ENCODE measurements at regions not wholly inside any gene's neighbourhood (a gene's known extent, or its start where the extent isn't known, plus 50 kb on each side); places are given as distances from the start of the nearest gene placed in this dataset.

DNA sequence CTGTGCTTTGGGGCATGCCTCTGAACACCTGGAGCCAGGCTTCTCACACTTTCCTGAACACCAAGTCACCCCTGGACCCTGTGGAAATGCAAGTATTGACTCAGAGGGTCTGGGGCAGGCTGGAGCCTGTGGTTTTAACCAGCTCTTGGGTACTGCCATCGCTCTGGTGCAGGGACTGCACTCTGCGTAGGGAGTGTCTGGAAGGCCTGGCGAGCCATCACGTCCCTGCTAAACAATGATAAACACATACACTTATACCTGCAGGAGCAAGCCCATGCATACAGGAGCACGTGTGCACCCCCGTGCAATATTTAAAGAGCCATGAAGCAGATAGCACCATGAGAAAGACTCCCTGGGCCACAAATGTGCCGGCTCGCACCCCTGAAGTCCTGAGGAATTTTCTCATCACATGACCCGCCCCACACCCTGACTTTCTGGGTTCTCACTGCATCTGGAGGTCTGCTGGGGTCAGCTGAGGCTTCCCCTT lies 267.7 kb downstream of the GADD45G start:
- ChIA-PET POLR2A (no interaction called here), CTCF (no interaction called here)
- Histone ChIP-seq H4K20me1 (ENCODE audit: insufficient read depth) (no peaks in the 10 kb centered on the region), H3K36me3 (replicated peaks in 1 of 2; ENCODE audit: control insufficient read depth in 1 of 2, insufficient read depth in 2 of 2, low read length in 1 of 2) (no peaks in the 10 kb centered on the region), H2AFZ (ENCODE audit: low read depth) (no peak overlapping the region), H3K4me1 (ENCODE audit: control insufficient read depth in 1 of 2, insufficient read depth in 2 of 2, low read depth in 1 of 2, low read length in 1 of 2) (peaks cover 0 to 19% of the 10 kb centered on the region in 2 experiments; a peak in 1 of 4 replicates), H3K27me3 (ENCODE audit: insufficient read depth) (no peaks in the 10 kb centered on the region), H3K4me3 (ENCODE audit: low read depth in 2 of 2, low read length in 1 of 2) (no peak overlapping the region), H3K27ac (ENCODE audit: low read depth in 2 of 2, low read length in 1 of 2) (no peak overlapping the region), H3K9me3 (no peaks in the 10 kb centered on the region), H3F3A (replicated peaks; ENCODE audit: insufficient read depth) (no peaks in the 10 kb centered on the region), H3K9ac (no peak overlapping the region), H3K9me2 (no peaks in the 10 kb centered on the region), H3K4me2 (no peak overlapping the region), H3K79me2 (ENCODE audit: insufficient read depth) (no peaks in the 10 kb centered on the region)
- no peak for DNase-seq
- TF ChIP-seq SMC3 (IDR thresholded peaks at IDR 0.05; ENCODE audit: low read depth, low read length) (no peak), ELF1 (IDR thresholded peaks at IDR 0.05) (no peak), RFX5 (IDR thresholded peaks at IDR 0.05; ENCODE audit: low read length) (no peak), RCOR1 (IDR thresholded peaks at IDR 0.05; ENCODE audit: low read length) (no peak), RXRA (IDR thresholded peaks at IDR 0.05; ENCODE audit: borderline replicate concordance, low read depth) (no peak), RAD21 (IDR thresholded peaks at IDR 0.05; ENCODE audit: low read length) (no peak), MXI1 (IDR thresholded peaks at IDR 0.05; ENCODE audit: low read depth, low read length) (no peak), FOXJ3 (CRISPR knock-in tag; IDR thresholded peaks at IDR 0.05) (no peak)
- TF ChIP-seq, protein P1, sequence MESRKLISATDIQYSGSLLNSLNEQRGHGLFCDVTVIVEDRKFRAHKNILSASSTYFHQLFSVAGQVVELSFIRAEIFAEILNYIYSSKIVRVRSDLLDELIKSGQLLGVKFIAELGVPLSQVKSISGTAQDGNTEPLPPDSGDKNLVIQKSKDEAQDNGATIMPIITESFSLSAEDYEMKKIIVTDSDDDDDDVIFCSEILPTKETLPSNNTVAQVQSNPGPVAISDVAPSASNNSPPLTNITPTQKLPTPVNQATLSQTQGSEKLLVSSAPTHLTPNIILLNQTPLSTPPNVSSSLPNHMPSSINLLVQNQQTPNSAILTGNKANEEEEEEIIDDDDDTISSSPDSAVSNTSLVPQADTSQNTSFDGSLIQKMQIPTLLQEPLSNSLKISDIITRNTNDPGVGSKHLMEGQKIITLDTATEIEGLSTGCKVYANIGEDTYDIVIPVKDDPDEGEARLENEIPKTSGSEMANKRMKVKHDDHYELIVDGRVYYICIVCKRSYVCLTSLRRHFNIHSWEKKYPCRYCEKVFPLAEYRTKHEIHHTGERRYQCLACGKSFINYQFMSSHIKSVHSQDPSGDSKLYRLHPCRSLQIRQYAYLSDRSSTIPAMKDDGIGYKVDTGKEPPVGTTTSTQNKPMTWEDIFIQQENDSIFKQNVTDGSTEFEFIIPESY (IDR thresholded peaks at IDR 0.05; ENCODE audit: borderline replicate concordance, low read depth): no peak
- TF ChIP-seq, protein P2, sequence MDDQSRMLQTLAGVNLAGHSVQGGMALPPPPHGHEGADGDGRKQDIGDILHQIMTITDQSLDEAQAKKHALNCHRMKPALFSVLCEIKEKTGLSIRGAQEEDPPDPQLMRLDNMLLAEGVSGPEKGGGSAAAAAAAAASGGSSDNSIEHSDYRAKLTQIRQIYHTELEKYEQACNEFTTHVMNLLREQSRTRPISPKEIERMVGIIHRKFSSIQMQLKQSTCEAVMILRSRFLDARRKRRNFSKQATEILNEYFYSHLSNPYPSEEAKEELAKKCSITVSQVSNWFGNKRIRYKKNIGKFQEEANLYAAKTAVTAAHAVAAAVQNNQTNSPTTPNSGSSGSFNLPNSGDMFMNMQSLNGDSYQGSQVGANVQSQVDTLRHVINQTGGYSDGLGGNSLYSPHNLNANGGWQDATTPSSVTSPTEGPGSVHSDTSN (IDR thresholded peaks at IDR 0.05): no peak
- WGBS (ENCODE audit: low lambda C conversion rate): 52% methylated on average over 4 of the region's 9 CpGs

DNA sequence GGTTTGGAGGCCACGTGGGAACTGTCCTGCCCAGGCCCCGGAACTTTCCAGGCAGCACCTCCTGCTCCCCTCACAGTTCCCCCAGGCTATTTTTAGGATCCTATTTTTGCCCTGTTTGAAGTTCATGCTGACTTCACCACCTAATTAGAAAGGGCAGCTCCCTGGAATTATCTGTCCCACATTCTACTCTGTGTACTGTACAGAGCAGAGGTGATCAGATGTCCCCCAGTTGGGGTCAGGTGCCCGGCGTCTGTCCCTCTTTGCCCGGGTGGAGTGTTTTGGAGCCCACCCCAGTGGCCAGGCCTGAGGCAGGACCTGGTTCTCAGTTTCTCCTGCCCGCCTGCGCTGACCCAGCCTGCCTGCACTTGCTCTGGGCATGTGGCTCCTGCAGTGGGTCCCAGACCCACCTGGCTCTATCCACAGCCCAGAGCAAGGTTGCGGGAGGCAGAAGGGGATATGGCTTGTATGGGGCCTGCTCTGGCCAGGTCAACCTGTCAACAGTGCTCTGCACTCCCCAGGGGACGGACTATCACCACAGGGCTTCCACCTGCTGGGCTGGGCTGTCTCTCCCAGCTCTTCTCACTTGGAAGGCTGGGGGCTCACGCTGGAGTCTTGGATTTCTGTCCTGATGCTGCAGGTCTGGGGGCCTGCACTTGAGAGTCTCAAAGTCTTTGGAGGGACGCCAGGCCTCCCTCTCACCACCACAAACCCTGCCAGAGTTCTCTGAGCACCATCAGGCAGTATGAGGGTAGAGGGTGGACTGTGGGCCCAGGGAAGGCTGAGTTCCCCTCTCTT lies 268.3 kb downstream of the GADD45G start:
- H3K36me3 ChIP-seq (replicated peaks in 1 of 2; ENCODE audit: control insufficient read depth in 1 of 2, insufficient read depth in 2 of 2, low read length in 1 of 2): no peaks in the 10 kb centered on the region
- no peaks in the 10 kb centered on the region for H3K79me2 ChIP-seq (ENCODE audit: insufficient read depth)
- H2AFZ ChIP-seq (ENCODE audit: low read depth): no peak overlapping the region
- TF ChIP-seq ELF1 (IDR thresholded peaks at IDR 0.05) (no peak), RAD21 (IDR thresholded peaks at IDR 0.05; ENCODE audit: low read length) (no peak), NFIC (IDR thresholded peaks at IDR 0.05; ENCODE audit: borderline replicate concordance) (no peak), GABPA (IDR thresholded peaks at IDR 0.05; ENCODE audit: low read depth) (no peak), JUND (IDR thresholded peaks at IDR 0.05) (no peak)
- TF ChIP-seq, protein P3, sequence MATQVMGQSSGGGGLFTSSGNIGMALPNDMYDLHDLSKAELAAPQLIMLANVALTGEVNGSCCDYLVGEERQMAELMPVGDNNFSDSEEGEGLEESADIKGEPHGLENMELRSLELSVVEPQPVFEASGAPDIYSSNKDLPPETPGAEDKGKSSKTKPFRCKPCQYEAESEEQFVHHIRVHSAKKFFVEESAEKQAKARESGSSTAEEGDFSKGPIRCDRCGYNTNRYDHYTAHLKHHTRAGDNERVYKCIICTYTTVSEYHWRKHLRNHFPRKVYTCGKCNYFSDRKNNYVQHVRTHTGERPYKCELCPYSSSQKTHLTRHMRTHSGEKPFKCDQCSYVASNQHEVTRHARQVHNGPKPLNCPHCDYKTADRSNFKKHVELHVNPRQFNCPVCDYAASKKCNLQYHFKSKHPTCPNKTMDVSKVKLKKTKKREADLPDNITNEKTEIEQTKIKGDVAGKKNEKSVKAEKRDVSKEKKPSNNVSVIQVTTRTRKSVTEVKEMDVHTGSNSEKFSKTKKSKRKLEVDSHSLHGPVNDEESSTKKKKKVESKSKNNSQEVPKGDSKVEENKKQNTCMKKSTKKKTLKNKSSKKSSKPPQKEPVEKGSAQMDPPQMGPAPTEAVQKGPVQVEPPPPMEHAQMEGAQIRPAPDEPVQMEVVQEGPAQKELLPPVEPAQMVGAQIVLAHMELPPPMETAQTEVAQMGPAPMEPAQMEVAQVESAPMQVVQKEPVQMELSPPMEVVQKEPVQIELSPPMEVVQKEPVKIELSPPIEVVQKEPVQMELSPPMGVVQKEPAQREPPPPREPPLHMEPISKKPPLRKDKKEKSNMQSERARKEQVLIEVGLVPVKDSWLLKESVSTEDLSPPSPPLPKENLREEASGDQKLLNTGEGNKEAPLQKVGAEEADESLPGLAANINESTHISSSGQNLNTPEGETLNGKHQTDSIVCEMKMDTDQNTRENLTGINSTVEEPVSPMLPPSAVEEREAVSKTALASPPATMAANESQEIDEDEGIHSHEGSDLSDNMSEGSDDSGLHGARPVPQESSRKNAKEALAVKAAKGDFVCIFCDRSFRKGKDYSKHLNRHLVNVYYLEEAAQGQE (IDR thresholded peaks at IDR 0.05; ENCODE audit: low read depth, low read length): no peak
- TF ChIP-seq, protein P4, sequence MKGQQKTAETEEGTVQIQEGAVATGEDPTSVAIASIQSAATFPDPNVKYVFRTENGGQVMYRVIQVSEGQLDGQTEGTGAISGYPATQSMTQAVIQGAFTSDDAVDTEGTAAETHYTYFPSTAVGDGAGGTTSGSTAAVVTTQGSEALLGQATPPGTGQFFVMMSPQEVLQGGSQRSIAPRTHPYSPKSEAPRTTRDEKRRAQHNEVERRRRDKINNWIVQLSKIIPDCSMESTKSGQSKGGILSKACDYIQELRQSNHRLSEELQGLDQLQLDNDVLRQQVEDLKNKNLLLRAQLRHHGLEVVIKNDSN (IDR thresholded peaks at IDR 0.05; ENCODE audit: borderline replicate concordance, low read depth): no peak
- no peaks in the 10 kb centered on the region for H3K9me2 ChIP-seq
- WGBS (ENCODE audit: low lambda C conversion rate): 33% methylated on average over 2 of the region's 11 CpGs
- H3K4me2 ChIP-seq: no peak overlapping the region
- no peak overlapping the region for H3K27ac ChIP-seq (ENCODE audit: low read depth in 2 of 2, low read length in 1 of 2)
- peaks cover 0 to 19% of the 10 kb centered on the region in 2 experiments; a peak in 1 of 4 replicates for H3K4me1 ChIP-seq (ENCODE audit: control insufficient read depth in 1 of 2, insufficient read depth in 2 of 2, low read depth in 1 of 2, low read length in 1 of 2)
- DNase-seq: no peak
- no peak overlapping the region for H3K4me3 ChIP-seq (ENCODE audit: low read depth in 2 of 2, low read length in 1 of 2)
- H3K27me3 ChIP-seq (ENCODE audit: insufficient read depth): no peaks in the 10 kb centered on the region
- POLR2A ChIA-PET: no interaction called here
- H3K9me3 ChIP-seq: no peaks in the 10 kb centered on the region
- CTCF ChIA-PET: interaction anchor here (0.6 to 1.0 kb wide), 2 partner anchors 270 to 374 kb away, joined by 3 to 6 read pairs; no protein-coding TSS in a partner anchor
- no peaks in the 10 kb centered on the region for H4K20me1 ChIP-seq (ENCODE audit: insufficient read depth)
- H3K9ac ChIP-seq: no peak overlapping the region
- no peaks in the 10 kb centered on the region for H3F3A ChIP-seq (replicated peaks; ENCODE audit: insufficient read depth)

All from SK-N-SH (cell line).